ENCODE measurements at regions not wholly inside any gene's neighbourhood (a gene's known extent, or its start where the extent isn't known, plus 50 kb on each side); places are given as distances from the start of the nearest gene placed in this dataset.

DNA sequence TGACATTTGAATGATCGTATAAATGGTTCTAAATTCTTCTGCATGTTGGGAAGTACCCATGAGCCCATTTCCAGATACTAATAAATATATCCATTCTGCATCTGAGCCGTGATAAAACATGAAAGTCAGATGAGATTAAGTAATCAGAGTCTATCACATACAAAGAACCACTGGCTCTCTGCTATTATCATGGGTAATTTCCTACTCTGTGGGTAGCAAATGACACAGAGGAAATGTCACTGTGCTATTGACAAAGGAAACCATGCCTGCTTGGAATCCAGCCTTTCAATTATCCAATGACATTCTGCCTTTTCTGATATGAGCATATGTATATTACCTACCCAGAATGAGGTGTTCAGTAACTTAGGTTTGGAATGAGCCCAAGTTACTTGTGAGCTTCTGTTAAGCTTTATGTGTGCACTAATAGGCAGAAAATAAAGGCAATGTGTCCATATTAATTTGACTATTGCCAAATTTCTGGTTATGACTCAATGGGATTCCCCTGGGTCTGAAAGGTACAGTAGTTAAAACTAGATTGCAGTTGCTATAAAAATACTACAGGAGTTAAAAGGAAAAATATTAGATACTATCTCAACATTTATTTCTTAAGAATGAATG lies 238.7 kb upstream of the KCNIP4 start:
- no peak overlapping the region for H3K4me3 ChIP-seq (ENCODE audit: low read length)
- peaks cover 34% of the 10 kb centered on the region for H3K4me1 ChIP-seq (ENCODE audit: insufficient read depth, low read length)
- H3K9me3 ChIP-seq (ENCODE audit: insufficient read depth, low read depth, low read length) = no peaks in the 10 kb centered on the region; the same call in 1 of the 2 replicates
- H3K27me3 ChIP-seq (ENCODE audit: insufficient read depth, low read length) = no peaks in the 10 kb centered on the region
- no peak overlapping the region for H3K9ac ChIP-seq (ENCODE audit: low read depth, low read length)
- no peak overlapping the region for H3K27ac ChIP-seq (ENCODE audit: low read length)
- no peaks in the 10 kb centered on the region for H3K36me3 ChIP-seq (ENCODE audit: insufficient read depth, low read depth, low read length)

DNA sequence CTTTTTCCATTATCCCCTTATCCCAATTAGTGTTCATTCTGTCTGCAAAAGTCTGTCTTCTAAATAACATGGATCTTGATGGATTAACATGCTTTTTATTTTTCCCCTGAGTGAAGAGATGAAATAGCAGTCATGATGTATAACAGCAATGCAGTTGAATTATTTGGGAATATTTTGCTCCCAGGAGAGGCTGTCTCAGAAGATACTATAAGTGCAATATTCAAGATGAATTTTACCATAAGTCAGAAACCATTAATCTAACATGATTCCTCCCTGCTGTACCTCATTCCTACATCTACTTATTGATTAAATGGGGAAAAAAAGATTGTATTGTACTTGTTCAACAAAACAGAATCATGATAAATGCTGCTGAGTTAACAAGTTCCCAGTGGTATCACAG lies 233.2 kb upstream of the KCNIP4 start:
- peaks cover 5% of the 10 kb centered on the region; the same call in 1 of the 2 replicates for H3K4me1 ChIP-seq (ENCODE audit: insufficient read depth, low read length)
- peaks cover 11% of the 10 kb centered on the region for H3K9me3 ChIP-seq (ENCODE audit: insufficient read depth, low read depth, low read length)
- H3K4me3 ChIP-seq (ENCODE audit: low read length) = no peak overlapping the region
- no peak overlapping the region for H3K27ac ChIP-seq (ENCODE audit: low read length)
- no peaks in the 10 kb centered on the region for H3K36me3 ChIP-seq (ENCODE audit: insufficient read depth, low read depth, low read length)
- no peaks in the 10 kb centered on the region for H3K27me3 ChIP-seq (ENCODE audit: insufficient read depth, low read length)
- no peak overlapping the region for H3K9ac ChIP-seq (ENCODE audit: low read depth, low read length)

DNA sequence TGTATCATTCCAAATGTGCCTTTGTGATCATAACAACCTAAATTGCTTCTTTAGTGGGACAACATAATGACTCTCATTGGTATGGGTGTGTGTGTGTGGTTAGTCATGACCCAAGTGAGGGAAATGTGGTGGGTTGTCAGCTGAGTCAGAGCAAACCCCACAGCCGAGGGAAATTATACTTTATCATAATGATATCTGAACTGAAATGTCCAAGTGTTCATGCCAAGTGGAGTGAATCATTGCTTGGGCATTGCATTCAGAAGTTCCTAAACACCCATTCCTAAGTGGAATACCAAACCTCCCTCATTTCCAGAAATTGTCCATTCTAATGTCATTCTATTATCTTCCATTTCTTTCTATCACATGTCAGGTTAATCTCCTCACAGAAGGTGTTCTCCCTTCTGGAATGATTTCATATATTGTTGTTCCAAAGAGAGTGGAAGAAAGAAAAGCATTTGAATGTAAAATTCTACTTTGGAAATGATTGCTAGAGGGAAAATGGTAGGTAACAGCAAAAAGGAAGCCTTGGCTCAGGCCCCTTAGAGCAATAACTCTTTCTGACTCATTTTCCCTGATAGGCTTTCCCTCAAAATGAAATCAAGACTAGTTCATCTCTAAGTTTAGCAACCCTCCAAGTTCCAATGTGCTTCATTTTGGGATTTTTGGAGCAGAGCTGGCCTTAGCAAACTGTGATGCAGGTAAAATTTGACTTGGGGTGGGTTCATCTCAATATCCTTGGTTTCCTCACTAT lies 230.7 kb upstream of the KCNIP4 start:
- Histone ChIP-seq H3K27me3 (ENCODE audit: insufficient read depth, low read length) (no peaks in the 10 kb centered on the region), H3K9ac (ENCODE audit: low read depth, low read length) (no peak overlapping the region), H3K27ac (ENCODE audit: low read length) (no peak overlapping the region), H3K4me3 (ENCODE audit: low read length) (no peak overlapping the region), H3K9me3 (ENCODE audit: insufficient read depth, low read depth, low read length) (peaks cover 16% of the 10 kb centered on the region), H3K4me1 (ENCODE audit: insufficient read depth, low read length) (no peaks in the 10 kb centered on the region), H3K36me3 (ENCODE audit: insufficient read depth, low read depth, low read length) (no peaks in the 10 kb centered on the region)

DNA sequence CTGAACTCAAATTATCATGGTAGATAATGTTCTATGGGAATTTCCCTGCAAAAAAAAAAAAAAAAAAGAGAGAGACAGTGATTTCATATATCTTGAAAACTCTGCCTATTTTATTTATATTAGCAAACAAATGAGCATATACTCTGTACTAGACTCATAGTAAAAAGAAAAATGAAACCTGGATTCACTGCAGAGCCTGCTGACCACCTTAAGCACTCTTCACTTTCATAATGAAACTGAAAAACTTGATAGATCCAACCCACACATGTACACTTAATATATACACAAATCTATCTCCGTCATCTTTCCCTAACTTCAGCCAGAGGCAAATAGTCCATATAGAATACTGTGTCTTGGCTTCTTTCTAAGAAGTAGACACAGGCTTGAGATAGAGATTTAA lies 226.1 kb upstream of the KCNIP4 start:
- no peak overlapping the region for H3K9ac ChIP-seq (ENCODE audit: low read depth, low read length)
- H3K9me3 ChIP-seq (ENCODE audit: insufficient read depth, low read depth, low read length) = peaks cover 16% of the 10 kb centered on the region
- no peak overlapping the region for H3K4me3 ChIP-seq (ENCODE audit: low read length)
- H3K27me3 ChIP-seq (ENCODE audit: insufficient read depth, low read length) = no peaks in the 10 kb centered on the region
- H3K27ac ChIP-seq (ENCODE audit: low read length) = no peak overlapping the region
- H3K4me1 ChIP-seq (ENCODE audit: insufficient read depth, low read length) = peaks cover 3% of the 10 kb centered on the region
- H3K36me3 ChIP-seq (ENCODE audit: insufficient read depth, low read depth, low read length) = no peaks in the 10 kb centered on the region

DNA sequence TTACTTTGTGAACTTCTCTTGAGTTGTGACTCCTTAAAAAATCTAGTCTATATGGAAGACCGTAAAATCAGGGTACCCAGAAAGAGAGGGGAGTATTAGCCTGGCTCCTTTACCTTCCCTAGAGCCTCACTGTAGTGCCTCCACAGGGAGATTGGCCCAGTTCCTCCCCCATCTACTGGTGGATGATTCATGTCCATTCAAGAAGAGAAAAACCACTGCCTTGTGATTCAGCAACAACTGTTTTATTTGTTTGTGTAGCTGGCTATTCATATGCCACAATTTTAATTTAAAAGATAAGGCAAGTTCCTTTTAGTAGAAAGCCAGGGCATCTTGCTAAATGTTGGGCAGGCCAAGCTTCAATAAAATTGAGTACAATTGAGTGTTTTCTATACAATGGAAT lies 221.8 kb upstream of the KCNIP4 start:
- Histone ChIP-seq H3K4me1 (ENCODE audit: insufficient read depth, low read length) (peaks cover 3% of the 10 kb centered on the region), H3K27ac (ENCODE audit: low read length) (no peak overlapping the region), H3K9me3 (ENCODE audit: insufficient read depth, low read depth, low read length) (no peaks in the 10 kb centered on the region), H3K9ac (ENCODE audit: low read depth, low read length) (no peak overlapping the region), H3K27me3 (ENCODE audit: insufficient read depth, low read length) (no peaks in the 10 kb centered on the region), H3K36me3 (ENCODE audit: insufficient read depth, low read depth, low read length) (no peaks in the 10 kb centered on the region), H3K4me3 (ENCODE audit: low read length) (no peak overlapping the region)

DNA sequence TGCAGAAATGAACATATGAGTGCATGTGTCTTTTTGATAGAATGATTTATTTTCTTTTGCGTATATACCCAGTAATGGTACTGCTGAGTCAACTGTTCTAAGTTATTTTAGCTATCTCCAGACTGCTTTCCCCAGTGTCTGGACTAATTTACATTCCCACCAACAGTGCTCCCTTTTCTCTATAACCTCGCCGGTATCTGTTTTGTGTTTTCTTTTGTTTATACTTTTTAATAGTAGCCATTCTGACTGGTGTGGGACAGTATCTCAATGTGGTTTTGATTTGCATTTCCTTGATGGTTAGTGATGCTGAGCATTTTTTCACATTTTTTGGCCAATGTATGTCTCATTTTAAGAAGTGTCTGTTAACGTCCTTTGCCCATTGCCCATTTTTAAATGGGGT lies 218.6 kb upstream of the KCNIP4 start:
- no peaks in the 10 kb centered on the region for H3K36me3 ChIP-seq (ENCODE audit: insufficient read depth, low read depth, low read length)
- no peak overlapping the region for H3K27ac ChIP-seq (ENCODE audit: low read length)
- H3K27me3 ChIP-seq (ENCODE audit: insufficient read depth, low read length) = no peaks in the 10 kb centered on the region
- no peak overlapping the region for H3K4me3 ChIP-seq (ENCODE audit: low read length)
- H3K9ac ChIP-seq (ENCODE audit: low read depth, low read length) = no peak overlapping the region
- no peaks in the 10 kb centered on the region for H3K9me3 ChIP-seq (ENCODE audit: insufficient read depth, low read depth, low read length)
- H3K4me1 ChIP-seq (ENCODE audit: insufficient read depth, low read length) = peaks cover 3% of the 10 kb centered on the region

DNA sequence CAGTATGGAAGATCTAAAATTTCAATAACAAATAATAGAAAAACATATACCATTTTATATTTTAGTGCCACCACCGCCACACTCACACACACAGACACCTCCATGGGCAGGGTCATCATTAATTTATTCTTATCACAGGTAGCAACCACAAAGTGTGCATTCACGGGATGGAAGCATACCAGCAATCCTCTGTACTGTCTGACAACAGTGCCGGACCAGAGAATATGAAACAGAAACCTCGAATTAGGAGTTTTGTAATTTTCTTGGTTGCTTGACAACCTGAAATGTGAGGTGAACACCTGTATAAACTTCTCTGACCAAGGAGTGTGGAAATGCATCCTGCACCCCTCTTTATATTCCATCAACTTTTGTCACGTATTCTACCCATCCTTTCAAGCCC lies 213.9 kb upstream of the KCNIP4 start:
- Histone ChIP-seq H3K27ac (ENCODE audit: low read length) (no peak overlapping the region), H3K4me1 (ENCODE audit: insufficient read depth, low read length) (no peaks in the 10 kb centered on the region), H3K9me3 (ENCODE audit: insufficient read depth, low read depth, low read length) (peaks cover 6% of the 10 kb centered on the region; the same call in 1 of the 2 replicates), H3K9ac (ENCODE audit: low read depth, low read length) (no peak overlapping the region), H3K36me3 (ENCODE audit: insufficient read depth, low read depth, low read length) (no peaks in the 10 kb centered on the region), H3K27me3 (ENCODE audit: insufficient read depth, low read length) (no peaks in the 10 kb centered on the region), H3K4me3 (ENCODE audit: low read length) (no peak overlapping the region)

DNA sequence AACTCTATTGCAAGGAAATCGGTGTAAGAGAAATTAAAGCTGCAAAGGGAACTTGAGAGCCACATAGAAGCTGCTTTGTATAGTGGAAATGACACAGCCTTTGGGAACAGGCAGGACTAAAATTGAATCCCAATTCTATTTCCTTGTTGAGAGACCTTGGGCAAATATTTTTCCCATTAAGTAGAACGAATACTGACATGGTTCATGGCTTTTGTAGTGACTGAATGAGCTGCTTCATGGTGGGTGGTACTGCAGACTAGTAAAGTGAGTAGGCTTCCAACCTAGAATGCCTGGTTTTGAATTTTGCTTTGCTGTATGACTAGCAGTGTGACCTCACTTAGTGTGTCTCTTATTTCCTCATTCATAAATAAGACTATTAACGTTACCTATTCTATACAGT lies 182.2 kb upstream of the KCNIP4 start:
- no peak overlapping the region for H3K9ac ChIP-seq (ENCODE audit: low read depth, low read length)
- H3K9me3 ChIP-seq (ENCODE audit: insufficient read depth, low read depth, low read length) = no peaks in the 10 kb centered on the region
- no peaks in the 10 kb centered on the region; the same call in 1 of the 2 replicates for H3K4me1 ChIP-seq (ENCODE audit: insufficient read depth, low read length)
- H3K4me3 ChIP-seq (ENCODE audit: low read length) = no peak overlapping the region
- H3K36me3 ChIP-seq (ENCODE audit: insufficient read depth, low read depth, low read length) = no peaks in the 10 kb centered on the region
- H3K27me3 ChIP-seq (ENCODE audit: insufficient read depth, low read length) = no peaks in the 10 kb centered on the region
- H3K27ac ChIP-seq (ENCODE audit: low read length) = no peak overlapping the region

DNA sequence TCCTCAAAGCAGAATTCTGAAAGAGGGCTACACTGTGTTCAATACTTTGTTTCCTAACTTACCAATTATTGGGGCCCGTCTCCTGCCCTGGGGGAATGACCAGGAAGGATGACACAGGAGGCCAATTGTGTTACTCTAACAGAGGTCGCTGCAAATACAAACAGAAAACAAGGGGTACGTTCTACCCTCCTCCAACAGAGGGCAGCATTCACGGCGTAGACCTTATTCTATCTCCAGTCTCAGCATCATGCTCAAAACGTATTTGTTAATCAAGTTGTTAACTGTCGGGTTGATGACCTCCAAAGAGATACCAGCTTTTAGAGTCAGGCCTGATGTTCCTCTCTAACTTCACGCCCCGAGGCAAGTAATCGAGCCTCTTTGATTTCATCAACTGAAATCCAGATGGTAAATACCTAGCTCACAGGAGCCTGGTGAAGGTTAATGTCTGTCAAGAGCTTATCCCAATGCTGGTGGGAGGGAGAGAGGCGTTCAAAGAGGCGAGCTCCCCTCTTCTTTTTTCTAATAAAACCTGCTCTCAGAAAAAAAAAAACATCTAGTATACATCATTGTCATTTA lies 181.0 kb upstream of the KCNIP4 start:
- Histone ChIP-seq H3K27me3 (ENCODE audit: insufficient read depth, low read length) (no peaks in the 10 kb centered on the region), H3K36me3 (ENCODE audit: insufficient read depth, low read depth, low read length) (no peaks in the 10 kb centered on the region), H3K4me3 (ENCODE audit: low read length) (no peak overlapping the region), H3K9ac (ENCODE audit: low read depth, low read length) (no peak overlapping the region), H3K4me1 (ENCODE audit: insufficient read depth, low read length) (no peaks in the 10 kb centered on the region; the same call in 1 of the 2 replicates), H3K9me3 (ENCODE audit: insufficient read depth, low read depth, low read length) (no peaks in the 10 kb centered on the region), H3K27ac (ENCODE audit: low read length) (no peak overlapping the region)

DNA sequence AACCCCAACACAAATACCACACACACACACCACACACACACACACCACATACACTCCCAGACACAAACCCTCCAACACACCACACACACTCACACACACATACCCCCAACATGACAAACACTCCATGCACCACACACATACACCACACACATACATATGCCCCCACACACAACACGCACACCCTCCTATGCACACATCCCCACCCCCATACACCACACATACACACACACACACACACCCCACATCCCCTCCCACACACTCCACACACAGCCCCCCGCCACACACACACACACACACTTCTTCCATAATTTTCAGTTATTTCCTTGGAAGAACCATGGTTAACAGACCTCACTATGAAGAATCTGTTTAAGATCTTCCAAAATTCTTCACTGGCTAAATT lies 173.5 kb upstream of the KCNIP4 start:
- no peak overlapping the region for H3K4me3 ChIP-seq (ENCODE audit: low read length)
- H3K27me3 ChIP-seq (ENCODE audit: insufficient read depth, low read length) = no peaks in the 10 kb centered on the region
- H3K36me3 ChIP-seq (ENCODE audit: insufficient read depth, low read depth, low read length) = no peaks in the 10 kb centered on the region
- H3K9me3 ChIP-seq (ENCODE audit: insufficient read depth, low read depth, low read length) = peaks cover 13% of the 10 kb centered on the region
- no peaks in the 10 kb centered on the region for H3K4me1 ChIP-seq (ENCODE audit: insufficient read depth, low read length)
- H3K27ac ChIP-seq (ENCODE audit: low read length) = no peak overlapping the region
- no peak overlapping the region for H3K9ac ChIP-seq (ENCODE audit: low read depth, low read length)

DNA sequence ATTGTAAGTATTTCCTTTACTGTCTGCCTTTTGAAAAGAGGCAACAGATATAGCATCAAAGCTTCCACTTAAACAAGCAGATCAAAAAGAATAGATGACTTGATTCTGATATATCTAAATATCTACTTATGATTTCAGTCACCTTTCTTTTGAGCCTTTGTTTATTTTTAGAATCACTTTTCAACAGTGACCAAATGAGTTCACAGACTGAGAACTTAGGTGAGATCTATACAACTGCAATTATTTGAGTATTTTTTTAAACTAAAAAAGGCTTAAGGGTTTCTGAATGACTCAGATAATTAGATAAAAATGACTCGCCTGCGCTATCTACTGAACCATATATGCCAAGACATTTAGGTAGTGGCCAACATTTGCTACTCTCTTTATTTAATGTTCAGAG lies 166.7 kb upstream of the KCNIP4 start:
- Histone ChIP-seq H3K27me3 (ENCODE audit: insufficient read depth, low read length) (no peaks in the 10 kb centered on the region), H3K36me3 (ENCODE audit: insufficient read depth, low read depth, low read length) (no peaks in the 10 kb centered on the region), H3K9me3 (ENCODE audit: insufficient read depth, low read depth, low read length) (no peaks in the 10 kb centered on the region), H3K4me1 (ENCODE audit: insufficient read depth, low read length) (no peaks in the 10 kb centered on the region), H3K9ac (ENCODE audit: low read depth, low read length) (no peak overlapping the region), H3K27ac (ENCODE audit: low read length) (no peak overlapping the region), H3K4me3 (ENCODE audit: low read length) (no peak overlapping the region)

DNA sequence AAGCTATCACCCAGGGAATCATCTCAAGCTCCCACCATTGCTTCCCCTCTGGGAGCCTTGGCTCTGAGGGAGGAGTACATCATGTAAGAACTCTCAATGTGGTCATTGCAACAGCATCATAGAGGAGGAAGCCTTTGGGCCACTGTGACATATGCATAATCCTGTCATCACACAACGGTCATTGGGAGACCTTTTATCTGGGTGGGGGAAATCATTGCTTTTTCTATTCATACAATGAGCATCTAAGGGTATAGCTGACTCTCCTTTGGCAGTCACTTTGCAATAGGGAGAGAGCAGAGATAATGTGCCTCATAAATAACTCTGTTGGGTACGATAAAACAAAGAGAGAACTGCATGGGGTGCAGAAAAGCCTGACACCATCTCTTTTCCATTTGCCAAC lies 155.2 kb upstream of the KCNIP4 start:
- no peaks in the 10 kb centered on the region for H3K27me3 ChIP-seq (ENCODE audit: insufficient read depth, low read length)
- H3K9ac ChIP-seq (ENCODE audit: low read depth, low read length) = no peak overlapping the region
- no peaks in the 10 kb centered on the region for H3K36me3 ChIP-seq (ENCODE audit: insufficient read depth, low read depth, low read length)
- no peaks in the 10 kb centered on the region for H3K9me3 ChIP-seq (ENCODE audit: insufficient read depth, low read depth, low read length)
- no peak overlapping the region for H3K4me3 ChIP-seq (ENCODE audit: low read length)
- H3K27ac ChIP-seq (ENCODE audit: low read length) = no peak overlapping the region
- H3K4me1 ChIP-seq (ENCODE audit: insufficient read depth, low read length) = no peaks in the 10 kb centered on the region
